Breast epithelium (tissue), 4 donors: ENCODE measurements at regions not wholly inside any gene's neighbourhood (a gene's known extent, or its start where the extent isn't known, plus 50 kb on each side); places are given as distances from the start of the nearest gene placed in this dataset.

Experiments
- DNase-seq, 2 donors: peaks; one replicate each; pipeline ENCODE4 v3.0.0-alpha.2; 2019; ENCODE audit warnings: low spot score in 2 of 2
- H3K27ac ChIP-seq, 2 donors: fragments of 200-600 bp; sonication (generic) in 1 of 2; one replicate each; pipeline ENCODE4 v1.5.1; 2016 to 2019; ENCODE audit warnings: mild to moderate bottlenecking in 1 of 2
- H3K27me3 ChIP-seq, 2 donors: fragments of 200-600 bp; sonication (generic) in 1 of 2; one replicate each; pipeline versions ENCODE4 v1.5.1 to v1.6.0; 2017 to 2019; ENCODE audit warnings: control low read depth in 1 of 2, mild to moderate bottlenecking in 1 of 2
- H3K36me3 ChIP-seq: fragments of 200-600 bp; one replicate; pipeline ENCODE4 v1.5.1; 2019
- H3K4me1 ChIP-seq, 2 donors: fragments of 200-600 bp; sonication (generic); one replicate each; pipeline ENCODE4 v1.5.1; 2016 to 2019; ENCODE audit warnings: control low read depth in 1 of 2
- H3K4me3 ChIP-seq, 3 donors: fragments of 200-600 bp; sonication (generic); 1 replicate in 2 of 3; 2 replicates in 1 of 3; pipeline ENCODE4 v1.5.1; 2016 to 2019; ENCODE audit warnings: mild to moderate bottlenecking in 3 of 3, moderate library complexity in 2 of 3
- H3K9me3 ChIP-seq, 2 donors: fragments of 200-600 bp; sonication (generic) in 1 of 2; one replicate each; pipeline ENCODE4 v1.5.1; 2016 to 2019; ENCODE audit warnings: control low read depth in 1 of 2
- POLR2A ChIP-seq: fragments of 450-650 bp; IDR thresholded peaks from one replicate; pipeline ENCODE4 v1.6.1; 2016; ENCODE audit warnings: antibody characterized with exemption, mild to moderate bottlenecking, moderate library complexity
- POLR2AphosphoS5 ChIP-seq, 3 donors: sonication (generic); formaldehyde crosslinking; IDR thresholded peaks; one replicate each; pipeline ENCODE4 v1.6.1; 2017; ENCODE audit warnings: antibody characterized with exemption in 3 of 3
- intact Hi-C: fragments of 100-400 bp; cut with DNase I; formaldehyde crosslinking; loops from one replicate; pipeline ENCODE4 v1.15.1; 2023; ENCODE audit warnings: low total_unique reads
- TF ChIP-seq, protein P1 (sequence below), 3 donors: fragments of 450-650 bp; IDR thresholded peaks; one replicate each; pipeline ENCODE4 v1.5.1; 2016 to 2017; ENCODE audit warnings: antibody characterized with exemption in 3 of 3, mild to moderate bottlenecking in 3 of 3, moderate library complexity in 3 of 3

- Histone ChIP-seq H3K27ac (no peak overlapping the region), H3K4me3 (no peak overlapping the region), H3K27me3 (no peaks in the 10 kb centered on the region), H3K4me1 (no peaks in the 10 kb centered on the region), H3K9me3 (no peaks in the 10 kb centered on the region), H3K36me3 (no peaks in the 10 kb centered on the region)
- intact Hi-C loops = no loop called here
- TF ChIP-seq, protein P1, sequence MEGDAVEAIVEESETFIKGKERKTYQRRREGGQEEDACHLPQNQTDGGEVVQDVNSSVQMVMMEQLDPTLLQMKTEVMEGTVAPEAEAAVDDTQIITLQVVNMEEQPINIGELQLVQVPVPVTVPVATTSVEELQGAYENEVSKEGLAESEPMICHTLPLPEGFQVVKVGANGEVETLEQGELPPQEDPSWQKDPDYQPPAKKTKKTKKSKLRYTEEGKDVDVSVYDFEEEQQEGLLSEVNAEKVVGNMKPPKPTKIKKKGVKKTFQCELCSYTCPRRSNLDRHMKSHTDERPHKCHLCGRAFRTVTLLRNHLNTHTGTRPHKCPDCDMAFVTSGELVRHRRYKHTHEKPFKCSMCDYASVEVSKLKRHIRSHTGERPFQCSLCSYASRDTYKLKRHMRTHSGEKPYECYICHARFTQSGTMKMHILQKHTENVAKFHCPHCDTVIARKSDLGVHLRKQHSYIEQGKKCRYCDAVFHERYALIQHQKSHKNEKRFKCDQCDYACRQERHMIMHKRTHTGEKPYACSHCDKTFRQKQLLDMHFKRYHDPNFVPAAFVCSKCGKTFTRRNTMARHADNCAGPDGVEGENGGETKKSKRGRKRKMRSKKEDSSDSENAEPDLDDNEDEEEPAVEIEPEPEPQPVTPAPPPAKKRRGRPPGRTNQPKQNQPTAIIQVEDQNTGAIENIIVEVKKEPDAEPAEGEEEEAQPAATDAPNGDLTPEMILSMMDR (IDR thresholded peaks at IDR 0.05) = no peak
- no peak for TF ChIP-seq POLR2A
- TF ChIP-seq POLR2AphosphoS5 (IDR thresholded peaks at IDR 0.05) = no peak
- DNase-seq = no peak
Observed at GRCh38 chr2:19818543-19818942, 83.2 kb downstream of the TTC32 start.

- Histone ChIP-seq H3K36me3 (no peaks in the 10 kb centered on the region), H3K9me3 (no peaks in the 10 kb centered on the region), H3K4me3 (no peak overlapping the region), H3K27ac (no peak overlapping the region), H3K27me3 (no peaks in the 10 kb centered on the region), H3K4me1 (no peaks in the 10 kb centered on the region)
- DNase-seq = no peak
- TF ChIP-seq POLR2AphosphoS5 (IDR thresholded peaks at IDR 0.05) = no peak
- TF ChIP-seq POLR2A = no peak
- TF ChIP-seq, protein P1 (IDR thresholded peaks at IDR 0.05) = no peak
- intact Hi-C loops = no loop called here
Observed at GRCh38 chr2:19818039-19818438, 83.7 kb downstream of the TTC32 start.

DNA sequence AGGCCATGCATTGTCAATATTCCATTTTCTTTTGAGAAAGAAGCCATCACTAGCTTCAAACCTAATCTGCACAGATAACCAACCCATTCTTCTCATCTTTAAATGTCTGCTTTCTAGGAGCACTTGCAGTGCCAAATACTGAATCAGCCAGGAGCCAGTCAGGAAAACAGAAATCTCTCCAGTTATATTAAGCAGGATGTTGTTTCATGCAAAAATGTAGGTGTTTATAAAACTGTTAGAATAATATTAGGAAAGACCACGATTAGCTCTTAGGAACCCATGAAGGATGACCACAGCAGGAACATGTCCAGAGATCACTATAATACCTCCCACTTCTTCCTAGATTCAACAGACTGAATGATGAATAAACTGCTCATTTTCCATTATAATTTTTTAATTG is 86.0 kb downstream of the TTC32 start:
- H3K4me3 ChIP-seq = no peak overlapping the region
- no peak for DNase-seq
- H3K9me3 ChIP-seq = no peaks in the 10 kb centered on the region
- H3K36me3 ChIP-seq = no peaks in the 10 kb centered on the region
- H3K4me1 ChIP-seq = no peaks in the 10 kb centered on the region
- H3K27ac ChIP-seq = no peak overlapping the region
- intact Hi-C loops = no loop called here
- H3K27me3 ChIP-seq = no peaks in the 10 kb centered on the region
- no peak for TF ChIP-seq POLR2AphosphoS5 (IDR thresholded peaks at IDR 0.05)
- TF ChIP-seq, protein P1 (IDR thresholded peaks at IDR 0.05) = no peak
- TF ChIP-seq POLR2A = no peak

DNA sequence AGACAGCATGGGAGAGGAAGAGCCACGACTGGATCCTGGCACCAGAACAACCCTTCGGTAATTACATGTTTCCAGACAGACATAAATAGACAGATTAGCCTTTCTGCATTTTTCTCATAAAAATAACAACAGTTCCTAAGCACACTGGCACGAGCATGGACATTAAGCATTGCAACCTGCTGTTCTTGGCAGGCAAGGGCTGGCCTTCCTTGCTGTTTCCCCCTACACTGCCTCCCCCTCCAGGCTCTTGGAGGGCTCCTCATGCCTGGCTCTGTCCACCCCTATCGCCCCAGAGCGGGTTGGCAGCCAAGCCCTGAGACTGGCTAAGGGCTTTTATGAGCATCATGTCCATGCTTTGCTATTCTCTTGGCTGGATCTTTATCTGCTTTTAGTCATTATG is 89.6 kb downstream of the TTC32 start:
- intact Hi-C loops = no loop called here
- DNase-seq = no peak
- Histone ChIP-seq H3K4me3 (no peak overlapping the region), H3K4me1 (no peaks in the 10 kb centered on the region), H3K27me3 (no peaks in the 10 kb centered on the region), H3K9me3 (no peaks in the 10 kb centered on the region), H3K27ac (no peak overlapping the region), H3K36me3 (no peaks in the 10 kb centered on the region)
- TF ChIP-seq POLR2AphosphoS5 (IDR thresholded peaks at IDR 0.05) (no peak), POLR2A (no peak)
- TF ChIP-seq, protein P1 (IDR thresholded peaks at IDR 0.05) = no peak

GRCh38 chr2:19811186-19811585 is 90.6 kb downstream of the TTC32 start:
- DNase-seq = no peak
- H3K9me3 ChIP-seq = no peaks in the 10 kb centered on the region
- H3K27me3 ChIP-seq = no peaks in the 10 kb centered on the region
- H3K4me3 ChIP-seq = no peak overlapping the region
- no peaks in the 10 kb centered on the region for H3K36me3 ChIP-seq
- H3K4me1 ChIP-seq = no peaks in the 10 kb centered on the region
- TF ChIP-seq POLR2AphosphoS5 (IDR thresholded peaks at IDR 0.05) (no peak), POLR2A (no peak)
- TF ChIP-seq, protein P1 (IDR thresholded peaks at IDR 0.05) = no peak
- intact Hi-C loops = no loop called here
- no peak overlapping the region for H3K27ac ChIP-seq
